GM21367 (cell line): ENCODE measurements at regions not wholly inside any gene's neighbourhood (a gene's known extent, or its start where the extent isn't known, plus 50 kb on each side); places are given as distances from the start of the nearest gene placed in this dataset.
"Not testable (repeated sequence)": the region's sequence is repeated elsewhere in the genome, so short reads cannot be mapped to it uniquely, and the experiment has no call there.

ENCODE experiments used
- ATAC-seq: cut with Tn5 transposase; IDR thresholded peaks from one replicate; pipeline ENCODE4 v1.9.1; 2021; ENCODE audit not compliant: unreplicated experiment

- ATAC-seq = no peak
These were observed 201.1 kb downstream of the VAPA start for GRCh38 chr18:10114717-10115463.

GRCh38 chr18:10116574-10116973 lies 202.8 kb downstream of the VAPA start:
- no peak for ATAC-seq

- no peak for ATAC-seq
These were observed 205.7 kb downstream of the VAPA start for GRCh38 chr18:10119528-10119927.

GRCh38 chr18:10119991-10120390 lies 206.2 kb downstream of the VAPA start:
- no peak for ATAC-seq

- no peak for ATAC-seq
These were observed 206.8 kb downstream of the VAPA start for GRCh38 chr18:10120622-10121021.

- ATAC-seq = no peak
These were observed 207.2 kb downstream of the VAPA start for GRCh38 chr18:10121028-10121427.

GRCh38 chr18:10121786-10122515 lies 208.1 kb downstream of the VAPA start:
- no peak for ATAC-seq

- no peak for ATAC-seq
These were observed 209.5 kb downstream of the VAPA start for GRCh38 chr18:10122988-10123950.

- no peak for ATAC-seq
These were observed 210.3 kb downstream of the VAPA start for GRCh38 chr18:10124071-10124470.

GRCh38 chr18:10124557-10124956 lies 210.7 kb downstream of the VAPA start:
- ATAC-seq = no peak

GRCh38 chr18:10124967-10125366 lies 211.2 kb downstream of the VAPA start:
- ATAC-seq = no peak

- ATAC-seq = no peak
These were observed 213.9 kb downstream of the VAPA start for GRCh38 chr18:10127729-10128128.

GRCh38 chr18:10128921-10129501 lies 215.2 kb downstream of the VAPA start:
- no peak for ATAC-seq

GRCh38 chr18:10130606-10131005 lies 216.8 kb downstream of the VAPA start:
- no peak for ATAC-seq

- ATAC-seq = no peak
These were observed 217.3 kb downstream of the VAPA start for GRCh38 chr18:10131081-10131459.

- no peak for ATAC-seq
These were observed 217.9 kb downstream of the VAPA start for GRCh38 chr18:10131460-10132395.

- no peak for ATAC-seq
These were observed 219.7 kb downstream of the VAPA start for GRCh38 chr18:10133516-10133915.

- ATAC-seq = no peak
These were observed 220.4 kb downstream of the VAPA start for GRCh38 chr18:10134204-10134603.

- not testable (repeated sequence) for ATAC-seq
These were observed 220.9 kb downstream of the VAPA start for GRCh38 chr18:10134749-10135148.
